GM12891 (cell line): ENCODE measurements at regions not wholly inside any gene's neighbourhood (a gene's known extent, or its start where the extent isn't known, plus 50 kb on each side); places are given as distances from the start of the nearest gene placed in this dataset.

ENCODE experiments used
- DNase-seq: peaks from one replicate; pipeline ENCODE4 v3.0.0; 2011; ENCODE audit warnings: low spot score; ENCODE audit not compliant: insufficient read length
- FAIRE-seq: peaks from 2 replicates; lab custom pipeline; 2011; peaks lifted over from hg19 to GRCh38; lab: Jason Lieb, UNC
- PAX5 ChIP-seq: IDR thresholded peaks from 2 replicates; pipeline ENCODE4 v1.6.1; 2011; ENCODE audit warnings: low read length, moderate library complexity, mild to moderate bottlenecking; ENCODE audit not compliant: insufficient read depth, severe bottlenecking
- POLR2A ChIP-seq: IDR thresholded peaks from 2 replicates; pipeline ENCODE4 v1.6.1; 2011; ENCODE audit warnings: low read depth, low read length, control low read depth
- POLR2AphosphoS5 ChIP-seq: IDR thresholded peaks from 2 replicates; pipeline ENCODE4 v1.6.1; 2011; ENCODE audit warnings: low read depth, low read length, control low read depth
- POU2F2 ChIP-seq: IDR thresholded peaks from 2 replicates; pipeline ENCODE4 v1.6.1; 2011; ENCODE audit warnings: low read depth, mild to moderate bottlenecking, control low read depth, low read length, moderate library complexity
- SPI1 ChIP-seq: IDR thresholded peaks from 2 replicates; pipeline ENCODE4 v1.6.1; 2011; ENCODE audit warnings: low read depth, low read length, control low read depth
- TAF1 ChIP-seq: IDR thresholded peaks from 2 replicates; pipeline ENCODE4 v1.6.1; 2011; ENCODE audit warnings: low read depth, low read length, control low read depth

GRCh38 chr4:31416498-31416897, 696.3 kb downstream of the PCDH7 start:
- TF ChIP-seq POLR2AphosphoS5: no peak
- TF ChIP-seq POLR2A: no peak
- no peak for TF ChIP-seq POU2F2
- TF ChIP-seq PAX5: no peak
- TF ChIP-seq TAF1: no peak
- TF ChIP-seq SPI1: no peak
- no peak for DNase-seq
- no peak for FAIRE-seq

- FAIRE-seq: no peak
- no peak for DNase-seq
- TF ChIP-seq SPI1 (no peak), POLR2A (no peak), TAF1 (no peak), PAX5 (no peak), POLR2AphosphoS5 (no peak), POU2F2 (no peak)
Measured at GRCh38 chr4:31417040-31417439, 696.9 kb downstream of the PCDH7 start.

- TF ChIP-seq PAX5 (no peak), SPI1 (no peak), POLR2A (no peak), POU2F2 (no peak), TAF1 (no peak), POLR2AphosphoS5 (no peak)
- FAIRE-seq (no peak), DNase-seq (no peak)
Measured at GRCh38 chr4:31422006-31422405, 701.8 kb downstream of the PCDH7 start.

- TF ChIP-seq TAF1 (no peak), PAX5 (no peak), SPI1 (no peak), POLR2AphosphoS5 (no peak), POLR2A (no peak), POU2F2 (no peak)
- FAIRE-seq (no peak), DNase-seq (no peak)
Measured at GRCh38 chr4:31427691-31428090, 707.5 kb downstream of the PCDH7 start.

DNA sequence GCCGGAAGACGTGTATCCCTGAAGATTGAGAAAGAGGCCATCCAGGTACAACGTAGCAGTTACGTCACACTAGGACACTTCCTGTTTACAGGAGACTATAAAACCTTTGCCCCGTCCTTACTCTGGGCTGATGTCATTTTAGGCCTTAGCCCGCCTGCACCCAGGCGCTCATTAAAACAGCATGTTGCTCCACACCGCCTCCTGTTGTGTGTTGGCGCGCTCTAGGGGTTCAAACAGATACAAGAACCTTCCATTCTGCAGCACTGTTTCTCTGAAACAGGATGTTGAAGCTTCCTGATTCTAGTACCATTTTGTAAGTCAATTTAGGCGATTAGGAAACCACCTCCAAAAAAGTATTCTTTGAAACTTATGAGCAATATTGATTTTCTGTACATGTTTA, 722.1 kb downstream of the PCDH7 start:
- no peak for FAIRE-seq
- no peak for DNase-seq
- TF ChIP-seq SPI1 (no peak), POU2F2 (no peak), POLR2A (no peak), TAF1 (no peak), POLR2AphosphoS5 (no peak), PAX5 (no peak)

- no peak for FAIRE-seq
- no peak for DNase-seq
- TF ChIP-seq SPI1 (no peak), POLR2A (no peak), POU2F2 (no peak), TAF1 (no peak), POLR2AphosphoS5 (no peak), PAX5 (no peak)
Measured at GRCh38 chr4:31445526-31445925, 725.4 kb downstream of the PCDH7 start.

- FAIRE-seq: no peak
- DNase-seq: no peak
- TF ChIP-seq POLR2A (no peak), SPI1 (no peak), POU2F2 (no peak), POLR2AphosphoS5 (no peak), TAF1 (no peak), PAX5 (no peak)
Measured at GRCh38 chr4:31455612-31456011, 735.4 kb downstream of the PCDH7 start.

DNA sequence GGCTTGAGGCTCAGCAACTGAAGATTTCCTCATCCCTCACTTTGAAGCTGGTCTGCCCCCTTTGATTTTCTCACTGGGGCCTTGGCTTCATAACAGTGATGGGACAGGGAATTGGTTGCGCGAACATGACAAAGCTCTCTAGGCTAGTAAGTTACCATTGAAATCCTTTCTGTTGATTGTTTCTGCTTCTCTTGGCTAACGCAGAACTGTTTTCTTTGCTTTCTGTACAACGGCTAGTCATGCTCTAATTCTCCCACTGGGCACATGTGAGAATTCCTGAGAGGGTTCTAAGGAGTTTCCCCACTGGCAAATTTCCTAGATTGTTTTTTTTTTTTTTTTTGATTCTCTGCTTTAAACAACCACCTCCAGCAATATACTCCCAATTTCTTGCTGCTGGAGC, 738.6 kb downstream of the PCDH7 start:
- TF ChIP-seq POLR2A (no peak), POU2F2 (no peak), TAF1 (no peak), PAX5 (no peak), POLR2AphosphoS5 (no peak)
- DNase-seq (no peak), FAIRE-seq (no peak)

- FAIRE-seq (no peak), DNase-seq (no peak)
- no peak for TF ChIP-seq POU2F2
- TF ChIP-seq PAX5: no peak
- no peak for TF ChIP-seq POLR2A
- TF ChIP-seq SPI1: no peak
- TF ChIP-seq POLR2AphosphoS5: no peak
- TF ChIP-seq TAF1: no peak
Measured at GRCh38 chr4:31461421-31461820, 741.3 kb downstream of the PCDH7 start.

DNA sequence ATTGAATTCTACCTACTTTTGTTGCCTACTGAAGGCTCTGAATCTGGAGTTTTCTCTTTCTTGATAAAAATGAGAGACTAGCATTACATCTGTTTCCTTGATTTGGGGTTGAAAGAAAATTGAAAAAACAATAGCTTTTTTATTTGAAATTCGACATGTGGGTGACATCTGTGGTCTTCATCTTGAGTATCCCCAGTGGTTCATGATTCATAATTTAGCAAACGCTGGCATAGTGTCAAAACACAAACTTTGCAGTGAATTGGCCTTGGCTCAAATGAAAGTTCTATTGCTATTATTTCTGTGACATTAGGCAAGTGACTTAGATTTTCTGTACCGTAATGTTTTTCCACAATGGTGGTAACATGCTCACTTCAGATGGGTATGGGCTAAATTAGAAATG, 747.6 kb downstream of the PCDH7 start:
- no peak for DNase-seq
- TF ChIP-seq PAX5 (no peak), TAF1 (no peak), POLR2A (no peak)

GRCh38 chr4:31474221-31474620, 754.1 kb downstream of the PCDH7 start:
- FAIRE-seq (no peak), DNase-seq (no peak)
- TF ChIP-seq POU2F2 (no peak), SPI1 (no peak), POLR2AphosphoS5 (no peak), PAX5 (no peak)

More for the DNA sequence above, 747.6 kb downstream of the PCDH7 start:
- no peak for FAIRE-seq
